ENCODE measurements at regions not wholly inside any gene's neighbourhood (a gene's known extent, or its start where the extent isn't known, plus 50 kb on each side); places are given as distances from the start of the nearest gene placed in this dataset.

- peak; percentile 51 for DNase-seq
These were observed 89.1 kb downstream of the HS1BP3 start for GRCh38 chr2:20561637-20562454.

- no peak for DNase-seq
These were observed 88.2 kb downstream of the HS1BP3 start for GRCh38 chr2:20562540-20563225.

- DNase-seq: no peak
These were observed 87.6 kb downstream of the HS1BP3 start for GRCh38 chr2:20563251-20563650.

GRCh38 chr2:20563833-20564232, 87.1 kb downstream of the HS1BP3 start:
- DNase-seq: no peak

- no peak for DNase-seq
These were observed 85.7 kb downstream of the HS1BP3 start for GRCh38 chr2:20565101-20565622.

GRCh38 chr2:20565623-20566236, 85.2 kb downstream of the HS1BP3 start:
- no peak for DNase-seq

- no peak for DNase-seq
These were observed 84.6 kb downstream of the HS1BP3 start for GRCh38 chr2:20566331-20566730.

GRCh38 chr2:20567159-20567925, 83.6 kb downstream of the HS1BP3 start:
- DNase-seq: peak; percentile 49

Data from dermis blood vessel endothelial cell (primary cell).